ENCODE measurements at regions not wholly inside any gene's neighbourhood (a gene's known extent, or its start where the extent isn't known, plus 50 kb on each side); places are given as distances from the start of the nearest gene placed in this dataset.
"Not testable (repeated sequence)": the region's sequence is repeated elsewhere in the genome, so short reads cannot be mapped to it uniquely, and the experiment has no call there.

GRCh38 chr6:168916576-168917211 is 337.0 kb downstream of the THBS2 start:
- TF ChIP-seq CTCF (IDR thresholded peaks at IDR 0.05; ENCODE audit: control extremely low read depth, extremely low read depth, low read depth, missing control alignments) = no peak
- ChIA-PET CTCF (no interaction called here), POLR2A (no interaction called here)
- DNase-seq (ENCODE audit: extremely low spot score) = no peak

- TF ChIP-seq CTCF (IDR thresholded peaks at IDR 0.05; ENCODE audit: control extremely low read depth, extremely low read depth, low read depth, missing control alignments) = no peak
- CTCF ChIA-PET = no interaction called here
- no peak for DNase-seq (ENCODE audit: extremely low spot score)
- POLR2A ChIA-PET = no interaction called here
Measured at GRCh38 chr6:168915855-168916254, 337.8 kb downstream of the THBS2 start.

- CTCF ChIA-PET = no interaction called here
- DNase-seq (ENCODE audit: extremely low spot score) = no peak
- POLR2A ChIA-PET = no interaction called here
- no peak for TF ChIP-seq CTCF (IDR thresholded peaks at IDR 0.05; ENCODE audit: control extremely low read depth, extremely low read depth, low read depth, missing control alignments)
Measured at GRCh38 chr6:168915242-168915641, 338.4 kb downstream of the THBS2 start.

GRCh38 chr6:168913866-168914469 is 339.7 kb downstream of the THBS2 start:
- no peak for TF ChIP-seq CTCF (IDR thresholded peaks at IDR 0.05; ENCODE audit: control extremely low read depth, extremely low read depth, low read depth, missing control alignments)
- POLR2A ChIA-PET = no interaction called here
- no peak for DNase-seq (ENCODE audit: extremely low spot score)
- CTCF ChIA-PET = no interaction called here

- DNase-seq (ENCODE audit: extremely low spot score); POLR2A ChIA-PET: not testable (repeated sequence)
- CTCF ChIA-PET = interaction anchor here (0.7 kb wide), 1 partner anchor 9 kb away, joined by 3 read pairs; no protein-coding TSS in a partner anchor
Measured at GRCh38 chr6:168913231-168913865, 340.3 kb downstream of the THBS2 start.

- no peak for TF ChIP-seq CTCF (IDR thresholded peaks at IDR 0.05; ENCODE audit: control extremely low read depth, extremely low read depth, low read depth, missing control alignments)
- CTCF ChIA-PET = no interaction called here
- POLR2A ChIA-PET = no interaction called here
- no peak for DNase-seq (ENCODE audit: extremely low spot score)
Measured at GRCh38 chr6:168909288-168909687, 344.4 kb downstream of the THBS2 start.

GRCh38 chr6:168908887-168909286 is 344.8 kb downstream of the THBS2 start:
- ChIA-PET POLR2A (no interaction called here), CTCF (no interaction called here)
- no peak for TF ChIP-seq CTCF (IDR thresholded peaks at IDR 0.05; ENCODE audit: control extremely low read depth, extremely low read depth, low read depth, missing control alignments)
- no peak for DNase-seq (ENCODE audit: extremely low spot score)

All from GM10248 (cell line).